Right renal cortex interstitium (tissue), 3 donors: ENCODE measurements at regions not wholly inside any gene's neighbourhood (a gene's known extent, or its start where the extent isn't known, plus 50 kb on each side); places are given as distances from the start of the nearest gene placed in this dataset.

Source experiments
- DNase-seq, 3 donors: peaks; one replicate each; pipeline ENCODE4 v3.0.0-alpha.2; 2013; ENCODE audit warnings: low read depth in 3 of 3, low spot score in 2 of 3

DNA sequence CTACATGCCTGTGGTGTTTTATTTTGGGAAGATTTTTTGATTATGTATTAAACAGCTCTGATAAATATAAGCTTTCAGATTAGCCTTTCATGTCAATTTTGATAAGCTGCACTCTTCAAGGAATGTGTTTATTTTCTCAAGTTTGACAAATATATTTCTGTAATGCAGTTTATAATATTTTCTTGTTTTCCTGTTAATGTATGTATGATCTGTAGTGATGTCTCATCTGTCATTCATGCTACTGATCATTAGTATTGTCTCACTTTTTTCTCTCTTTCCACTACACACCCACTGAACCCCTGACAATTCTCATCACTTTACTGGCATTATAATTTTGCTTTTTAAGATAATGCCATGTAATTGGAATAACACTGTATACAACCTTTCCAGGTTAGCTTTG, 100.9 kb downstream of the TMEM18 start:
- no peak for DNase-seq

DNA sequence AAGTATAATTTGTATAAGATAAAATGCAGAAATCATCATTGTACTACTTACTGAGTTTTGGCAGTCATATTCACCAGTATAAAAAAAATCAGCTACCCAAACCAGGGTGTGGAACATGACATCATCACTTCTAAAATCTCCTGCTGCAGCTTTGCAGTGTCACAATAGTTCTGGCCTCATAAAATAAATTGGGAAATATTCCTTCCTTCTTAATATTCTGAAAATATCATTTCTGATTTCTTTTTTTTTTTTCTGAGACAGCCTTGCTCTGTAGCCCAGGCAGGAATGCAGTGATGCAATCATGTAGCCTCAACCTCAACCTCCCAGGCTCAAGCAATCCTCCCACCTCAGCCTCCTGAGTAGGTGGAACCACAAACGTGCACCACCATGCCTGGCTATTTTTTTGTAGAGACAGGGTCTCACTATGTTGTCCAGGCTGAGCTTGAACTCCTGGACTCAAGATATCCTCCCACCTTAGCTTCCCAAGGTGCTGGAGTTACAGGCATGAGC, 101.4 kb downstream of the TMEM18 start:
- DNase-seq: no peak

DNA sequence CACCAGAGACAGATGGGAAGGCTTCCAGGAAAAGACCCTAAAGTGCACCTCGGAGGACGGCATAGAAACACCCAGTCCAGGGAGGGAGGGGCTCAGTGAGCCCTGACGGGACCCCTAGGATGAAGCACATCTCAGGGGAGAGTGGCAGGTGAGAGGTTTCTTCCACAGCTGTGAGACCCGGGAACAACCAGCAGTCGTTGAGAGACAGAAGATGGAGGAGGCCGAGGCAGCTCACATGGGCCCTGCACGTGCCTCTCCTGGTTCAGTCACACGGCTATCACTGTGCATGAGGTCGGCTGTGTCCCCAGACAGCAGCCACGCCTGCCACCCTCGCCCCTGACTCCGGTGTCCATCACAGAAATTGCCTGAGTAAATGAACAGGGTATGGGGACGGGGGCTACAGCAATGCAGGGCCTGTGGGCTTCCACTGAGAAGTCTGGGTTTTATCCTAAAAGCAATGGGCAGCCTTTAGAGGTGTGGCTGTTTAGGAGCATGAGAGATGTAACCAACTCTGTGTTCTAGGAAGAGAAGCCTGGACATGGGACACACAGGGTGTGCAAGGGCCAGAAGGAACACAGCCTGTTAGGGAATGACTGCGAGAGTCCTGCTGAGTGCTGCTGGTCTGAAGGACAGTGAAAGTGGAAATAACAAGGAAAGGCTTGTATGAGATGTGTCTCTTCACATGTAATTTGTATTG, 102.0 kb downstream of the TMEM18 start:
- no peak for DNase-seq

DNA sequence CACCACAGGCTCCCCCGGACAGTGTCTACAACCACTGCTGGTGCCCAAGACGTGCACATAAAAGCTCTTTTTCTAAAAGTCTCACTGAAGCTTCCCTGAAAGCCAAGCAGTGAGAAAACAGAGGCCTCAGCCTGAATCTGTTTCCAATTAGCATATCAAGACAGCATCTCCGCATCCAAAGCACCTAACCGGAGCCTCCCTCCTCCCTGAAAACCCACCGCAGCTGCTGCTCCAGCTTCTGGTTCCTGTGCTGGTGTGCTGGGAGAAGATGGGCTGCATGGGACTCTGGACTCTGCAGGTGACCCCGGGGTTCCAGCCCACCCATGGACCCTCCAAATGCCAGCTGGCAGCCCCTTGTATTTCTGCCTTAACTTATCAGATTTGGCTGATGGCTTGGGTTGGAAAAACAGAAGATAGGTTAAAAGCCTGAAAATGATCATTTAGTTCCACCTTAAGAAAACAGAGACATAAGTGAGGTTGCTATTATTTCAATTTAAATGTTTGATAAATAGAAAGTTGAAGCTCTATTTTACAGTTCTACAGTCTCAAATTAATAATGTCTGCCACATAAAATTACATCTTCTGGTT, 103.3 kb downstream of the TMEM18 start:
- DNase-seq: no peak

DNA sequence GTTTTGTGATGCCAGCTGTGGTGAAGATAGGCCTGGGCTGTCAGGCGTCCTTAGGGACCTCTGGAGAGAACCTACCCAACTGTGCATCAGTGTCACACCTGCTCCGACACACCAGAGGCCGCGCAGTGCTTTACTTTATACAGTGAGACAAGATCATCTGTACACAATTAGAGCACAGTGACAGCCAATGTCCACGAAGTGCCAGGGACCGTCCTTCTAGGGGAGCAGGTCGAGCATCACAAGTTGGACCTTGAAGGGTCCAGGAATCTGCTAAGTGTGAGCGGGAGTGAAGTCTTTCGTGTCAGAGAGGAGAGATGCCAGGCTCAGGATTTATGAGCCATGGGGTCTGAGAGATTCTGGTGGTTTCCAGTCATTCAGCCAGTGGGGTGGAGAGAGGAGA, 104.2 kb downstream of the TMEM18 start:
- no peak for DNase-seq

DNA sequence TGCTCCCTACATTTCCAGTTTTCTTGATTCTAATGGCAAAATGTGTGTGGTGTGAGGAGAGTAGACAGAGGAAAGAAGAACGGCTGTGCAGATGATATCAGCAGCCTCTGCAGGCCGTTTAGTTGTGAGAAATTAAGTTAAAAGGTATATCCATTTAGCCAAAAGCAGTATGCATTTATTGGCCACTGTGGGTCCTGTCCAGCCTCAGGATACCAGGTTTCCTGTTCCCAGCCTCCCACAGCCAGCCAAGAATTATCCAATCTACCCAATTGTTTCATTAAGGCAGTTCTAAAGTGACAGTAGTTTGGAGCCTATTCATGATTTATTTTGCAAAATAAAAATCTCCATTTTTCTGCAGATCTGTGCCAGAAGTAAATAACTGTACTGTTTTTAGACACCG, 107.5 kb downstream of the TMEM18 start:
- DNase-seq: no peak

DNA sequence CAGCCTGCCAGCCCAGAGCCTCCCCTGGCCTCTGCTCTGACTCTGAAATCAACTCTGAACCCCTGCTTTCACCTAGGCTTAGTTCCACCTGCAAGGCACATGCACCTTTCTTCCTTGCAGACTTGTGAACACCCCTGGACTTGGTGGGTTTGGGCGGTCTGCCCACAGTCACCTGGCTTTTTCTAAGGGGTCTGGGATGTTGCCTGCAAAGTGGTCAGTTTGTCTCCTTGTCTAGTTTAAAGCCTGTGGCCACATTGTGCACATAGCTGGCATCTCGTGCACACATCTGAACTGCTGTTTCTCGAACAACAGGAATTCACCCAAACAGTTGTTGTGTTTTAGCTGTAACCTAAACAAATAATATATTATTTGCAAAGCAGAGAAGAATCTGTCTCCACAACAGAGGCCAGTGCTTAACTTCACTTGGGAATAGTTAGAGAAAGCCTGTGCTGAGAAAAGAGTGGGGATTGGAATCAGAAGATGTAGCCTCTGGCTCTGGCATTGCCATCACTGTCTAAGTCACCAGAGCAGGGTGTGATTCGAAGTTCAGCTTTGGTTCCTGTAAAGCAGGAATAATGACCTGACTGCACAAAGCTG, 108.5 kb downstream of the TMEM18 start:
- no peak for DNase-seq

DNA sequence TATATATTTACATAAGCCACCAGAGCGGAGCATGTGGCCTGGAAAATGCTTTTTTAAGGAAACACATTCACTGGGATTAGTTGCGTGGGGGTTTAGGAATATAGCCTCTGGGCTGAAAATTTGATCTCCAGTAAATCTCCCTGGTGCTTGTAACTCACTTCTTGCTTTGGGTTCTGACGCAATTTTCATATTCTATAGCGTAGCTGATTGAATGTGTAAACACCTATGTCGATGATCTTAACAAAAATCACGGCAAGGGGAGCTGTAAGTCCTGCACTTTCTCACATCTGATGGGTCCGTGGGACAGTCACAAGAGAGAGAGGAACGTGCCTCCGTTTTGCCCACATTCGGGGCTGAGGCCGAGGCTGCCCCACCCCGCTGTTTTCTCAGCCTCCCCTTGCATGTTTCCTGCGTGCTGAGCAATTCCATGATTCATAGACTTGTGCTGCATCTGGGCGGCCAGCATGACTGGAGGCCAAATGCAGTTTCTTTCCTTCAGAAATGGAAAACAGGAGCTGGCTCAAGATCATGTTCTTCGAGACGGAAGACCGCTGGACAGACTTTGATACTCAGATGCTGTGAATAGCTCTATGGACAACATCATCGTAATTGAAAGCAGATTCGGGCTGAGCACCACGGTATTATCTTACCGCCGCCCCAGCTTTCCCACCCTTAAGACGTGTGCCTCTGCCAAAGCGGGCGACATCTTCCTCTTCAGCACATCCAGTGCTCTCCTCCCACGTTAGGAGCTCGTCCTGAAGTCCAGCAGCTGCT, 109.2 kb downstream of the TMEM18 start:
- DNase-seq: no peak

DNA sequence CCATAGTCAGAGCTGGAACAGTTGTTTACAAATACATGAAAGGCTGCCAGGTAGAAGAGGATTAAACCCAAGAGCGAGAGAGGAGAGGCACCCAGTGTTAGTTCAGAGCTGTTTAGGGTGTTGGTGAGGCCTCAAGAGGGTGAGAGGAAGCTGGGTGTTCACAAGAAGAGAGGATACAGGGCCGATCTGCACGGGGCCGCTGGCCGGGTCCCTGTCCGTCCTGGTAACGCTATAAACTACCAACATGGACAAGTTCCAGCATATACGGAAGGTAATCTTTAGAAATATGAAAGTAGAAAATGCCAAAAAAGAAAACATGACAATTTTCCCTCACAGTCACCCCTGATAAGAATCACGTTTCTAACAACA, 109.7 kb downstream of the TMEM18 start:
- DNase-seq: no peak

DNA sequence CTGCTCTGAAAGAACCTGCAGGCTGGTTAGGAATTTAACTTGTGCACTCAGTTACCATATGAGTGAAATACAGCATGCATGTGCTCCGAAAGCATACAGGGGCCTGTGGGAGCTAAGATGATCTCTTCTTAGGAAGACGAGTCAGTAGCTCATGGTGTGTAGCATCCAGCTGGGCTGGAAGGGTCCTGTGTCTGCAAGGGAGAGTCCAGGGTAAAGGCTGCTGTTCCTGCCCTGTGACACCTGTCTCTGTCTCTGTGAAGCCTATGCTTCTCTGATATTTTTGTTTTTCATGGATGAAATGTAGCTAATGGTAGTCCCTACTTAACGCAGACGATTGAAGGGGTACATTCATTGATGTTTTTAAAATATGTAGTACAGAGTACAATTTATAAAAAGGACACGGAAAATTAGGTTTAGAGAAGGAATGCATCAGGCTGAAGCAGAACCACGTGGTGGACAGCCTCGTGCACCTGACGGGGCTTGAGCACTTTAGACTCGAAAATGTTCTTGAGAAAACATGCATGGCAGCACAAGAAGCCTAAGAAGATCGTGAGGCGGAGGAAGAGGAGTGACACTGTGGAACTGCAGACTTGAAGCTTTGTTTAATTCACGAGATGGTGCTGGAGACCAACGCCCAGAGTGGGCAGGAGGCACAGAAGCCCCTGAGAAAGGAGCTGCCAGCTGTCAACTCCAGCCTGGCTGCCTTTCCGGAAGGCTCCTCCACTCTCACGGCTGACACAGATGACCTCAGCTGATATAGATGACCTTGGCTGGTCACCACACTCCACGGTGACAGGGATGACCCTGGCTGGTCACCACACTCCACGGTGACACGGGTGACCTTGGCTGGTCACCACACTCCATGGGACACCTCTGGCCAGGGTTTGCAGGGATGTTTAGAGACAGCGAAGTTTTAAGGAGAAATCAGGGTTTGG, 110.6 kb downstream of the TMEM18 start:
- DNase-seq: no peak

DNA sequence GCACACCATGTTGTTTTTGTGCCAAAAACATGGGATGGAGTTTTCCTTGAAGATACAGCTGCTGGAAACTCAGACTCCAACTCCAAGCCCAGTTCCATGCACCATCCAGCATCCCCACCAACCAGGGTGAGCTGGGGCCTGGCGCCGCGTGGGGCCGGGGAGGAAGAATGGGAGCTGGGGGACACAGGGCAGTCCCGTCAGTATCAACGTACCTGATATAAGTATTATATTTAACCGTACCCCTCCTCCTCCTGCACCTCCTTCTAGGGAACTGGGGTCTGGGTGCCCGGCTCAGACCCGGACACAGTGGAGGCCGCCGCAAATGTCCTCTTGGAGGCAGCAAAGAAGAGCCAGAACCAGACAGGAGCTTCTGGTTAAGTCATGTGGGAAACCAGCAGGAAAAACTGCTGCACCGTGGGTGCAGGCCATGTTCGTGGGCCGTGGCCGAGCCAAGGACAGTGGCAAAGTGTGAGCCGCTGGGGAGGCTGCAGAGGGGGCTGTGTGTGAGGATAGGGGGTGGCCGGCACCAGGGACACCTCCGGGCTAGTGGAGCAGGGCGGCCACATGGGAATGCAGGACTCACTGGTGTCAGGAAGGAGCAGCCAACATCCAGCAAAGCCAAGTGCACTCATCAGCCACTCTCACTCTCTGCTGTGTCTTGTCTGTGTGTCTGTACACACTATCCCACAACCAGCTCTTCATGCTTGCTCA, 112.6 kb downstream of the TMEM18 start:
- no peak for DNase-seq

DNA sequence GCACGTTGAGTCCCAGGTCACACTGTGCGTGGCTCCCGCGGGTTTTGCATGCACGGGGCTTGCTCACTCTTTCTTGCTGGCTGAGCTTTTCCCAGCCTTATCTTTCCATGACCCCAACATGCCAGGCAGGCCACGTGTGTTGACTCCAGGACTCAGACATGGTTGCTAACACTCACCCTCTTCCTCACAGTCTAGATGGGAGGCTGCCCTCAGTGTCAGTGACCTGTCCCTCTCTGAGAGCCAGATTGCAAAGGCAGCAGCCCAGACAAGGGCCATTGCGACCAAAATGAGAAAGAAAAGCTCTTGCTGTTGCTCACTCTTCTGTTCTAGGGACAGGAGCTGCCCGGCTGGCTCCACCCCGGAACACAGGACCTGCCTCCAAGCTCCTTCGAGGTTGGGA, 113.7 kb downstream of the TMEM18 start:
- DNase-seq: no peak

DNA sequence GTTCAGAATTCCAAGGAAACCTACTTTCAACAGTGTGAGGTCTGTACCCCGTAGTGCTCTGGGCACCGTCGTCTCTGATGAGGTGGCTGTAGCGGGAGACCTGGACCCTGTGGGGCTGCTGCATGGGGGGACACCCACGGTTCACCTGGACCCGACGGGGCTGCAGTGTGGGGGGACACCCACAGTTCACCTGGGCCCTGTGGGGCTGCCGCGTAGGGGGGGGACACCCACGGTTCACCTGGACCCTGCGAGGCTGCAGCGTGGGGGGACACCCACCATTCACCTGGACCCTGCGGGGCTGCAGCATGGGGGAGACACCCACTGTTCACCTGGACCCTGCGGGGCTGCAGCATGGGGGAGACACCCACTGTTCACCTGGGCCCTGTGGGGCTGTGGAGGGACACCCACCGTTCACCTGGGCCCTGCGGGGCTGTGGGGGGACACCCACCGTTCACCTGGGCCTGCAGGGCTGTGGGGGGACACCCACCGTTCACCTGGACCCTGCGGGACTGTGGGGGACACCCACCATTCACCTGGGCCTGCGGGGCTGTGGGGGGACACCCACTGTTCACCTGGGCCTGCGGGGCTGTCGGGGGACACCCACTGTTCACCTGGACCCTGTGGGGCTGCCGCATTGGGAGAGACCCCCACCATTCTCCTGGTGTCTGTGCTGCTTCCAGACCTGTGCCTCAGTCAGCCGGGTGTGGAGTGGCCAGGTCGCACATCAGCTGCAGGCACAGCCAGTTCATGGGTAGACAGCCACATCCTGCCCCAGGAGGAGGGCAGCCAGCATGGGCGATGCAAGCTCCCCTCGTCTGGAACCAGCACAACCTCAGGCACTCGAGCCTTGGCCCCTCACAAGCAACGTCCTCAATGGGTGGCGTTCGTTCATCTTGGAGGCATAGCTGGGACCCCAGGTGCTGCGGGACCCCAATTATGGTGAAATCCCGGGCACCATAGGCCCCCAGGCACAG, 114.5 kb downstream of the TMEM18 start:
- DNase-seq: no peak

DNA sequence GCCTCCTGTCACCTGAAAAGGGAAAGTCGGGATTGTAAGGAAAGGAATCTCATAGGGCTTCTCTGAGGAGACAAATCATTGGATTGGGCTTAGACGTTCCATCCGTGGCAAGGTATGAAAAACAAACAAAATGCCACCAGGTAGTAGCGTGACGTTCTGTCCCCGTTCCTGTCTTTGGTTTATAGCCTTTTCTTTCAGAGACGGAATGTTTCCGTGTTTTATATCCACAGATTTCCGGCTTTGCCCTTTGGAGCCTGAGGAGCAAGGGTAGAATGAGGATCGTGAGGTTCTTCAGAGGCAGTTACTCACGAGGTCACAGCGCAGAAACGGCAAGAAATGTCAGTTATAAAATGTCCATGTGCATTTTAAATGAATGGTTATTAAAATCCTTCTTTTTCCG, 118.3 kb downstream of the TMEM18 start:
- DNase-seq: no peak

DNA sequence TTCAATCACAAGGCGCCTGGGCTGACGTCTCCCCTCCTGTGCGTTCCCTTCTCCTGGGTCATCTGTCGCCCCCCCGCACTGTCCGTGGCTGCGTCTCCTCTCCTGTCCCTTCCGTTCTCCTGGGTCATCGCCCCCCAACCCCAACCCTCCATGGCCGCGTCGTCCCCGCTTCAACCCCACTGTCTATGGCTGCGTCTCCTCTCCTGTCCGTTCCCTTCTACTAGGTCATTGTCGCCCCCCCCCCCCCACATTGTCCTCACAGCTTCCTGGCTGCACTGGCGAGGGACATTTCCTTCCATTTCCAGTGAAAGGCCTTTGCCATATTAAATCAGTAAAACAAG, 118.9 kb downstream of the TMEM18 start:
- DNase-seq: no peak

DNA sequence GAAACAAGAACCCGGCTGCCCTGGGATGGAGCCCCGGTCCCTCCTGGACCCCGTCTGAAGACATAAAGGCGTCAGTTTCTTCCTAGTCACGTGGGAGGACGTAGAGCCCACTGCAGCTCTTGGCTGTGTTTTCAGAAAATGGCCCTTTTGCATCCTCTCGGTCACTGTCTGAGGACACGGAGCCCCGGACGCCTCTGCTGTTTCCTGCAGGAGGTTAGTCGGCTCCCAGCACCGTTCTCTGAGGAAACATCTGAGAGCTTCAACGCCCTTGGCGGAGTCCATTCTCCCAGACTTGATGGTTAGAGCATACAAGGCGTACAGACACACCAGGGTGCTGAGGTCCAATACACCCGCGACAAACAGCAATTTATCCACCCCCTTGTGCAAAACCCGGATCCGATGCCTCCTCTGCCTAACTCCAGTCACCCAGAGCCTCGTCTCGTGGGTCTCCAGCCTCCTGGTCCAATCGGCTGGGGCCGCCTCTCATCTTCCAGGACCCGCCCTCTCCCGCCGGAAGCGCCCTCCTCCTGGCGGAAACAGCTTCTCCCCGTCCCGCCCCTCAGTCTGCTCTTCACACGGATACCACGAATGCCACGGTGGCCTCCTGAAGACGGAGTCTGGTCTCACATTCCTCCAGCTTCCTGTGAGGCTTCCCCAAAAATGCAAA, 119.4 kb downstream of the TMEM18 start:
- DNase-seq: no peak

DNA sequence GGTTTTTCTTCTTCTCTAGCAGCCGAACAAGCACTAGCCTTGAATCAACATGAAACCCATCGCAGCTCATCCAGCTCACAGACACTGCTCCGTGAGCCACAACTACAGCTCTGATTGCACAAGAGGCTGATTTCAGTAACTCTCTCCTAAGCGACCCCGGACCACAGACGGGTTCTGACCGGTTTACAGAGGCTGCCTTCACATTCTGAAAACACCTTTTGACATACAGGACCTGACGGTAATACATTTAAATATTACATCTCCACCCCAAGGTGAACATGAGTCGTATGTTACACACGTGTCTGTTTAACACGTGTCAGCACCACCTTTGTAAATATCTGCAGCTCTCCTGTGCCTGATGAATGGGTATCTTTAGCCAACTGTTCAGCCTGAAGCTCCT, 120.7 kb downstream of the TMEM18 start:
- no peak for DNase-seq
